Stimulated activated naive B cell treated with anti-CD40 and anti-IgM and Interleukin-4, amounts not matched to agents 10 μg/mL and 1 μg/mL and 100 μg/mL, for 72 hours (primary cell): ENCODE measurements at regions not wholly inside any gene's neighbourhood (a gene's known extent, or its start where the extent isn't known, plus 50 kb on each side); places are given as distances from the start of the nearest gene placed in this dataset.

Experiments
- ATAC-seq, 2 donors: fragments of 150-1000 bp; cut with Tn5 transposase; replicated peaks; 2 replicates each; pipeline ENCODE4 v1.10.0; 2021; ENCODE audit warnings: moderate library complexity in 1 of 2
- DNase-seq: peaks from one replicate; pipeline ENCODE4 v3.0.0; 2021
- H3K27ac Mint-ChIP-seq: one replicate; pipeline ENCODE4 v1.8.0; 2022; ENCODE audit warnings: mild to moderate bottlenecking, mixed read lengths
- H3K27me3 Mint-ChIP-seq, 2 donors: one replicate each; pipeline ENCODE4 v1.8.0; 2022; ENCODE audit warnings: mixed read lengths in 2 of 2
- H3K36me3 Mint-ChIP-seq, 2 donors: one replicate each; pipeline ENCODE4 v1.8.0; 2022; ENCODE audit warnings: mixed read lengths in 2 of 2, mild to moderate bottlenecking in 1 of 2
- H3K4me1 Mint-ChIP-seq, 2 donors: one replicate each; pipeline ENCODE4 v1.8.0; 2022; ENCODE audit warnings: mixed read lengths in 2 of 2, mild to moderate bottlenecking in 1 of 2
- H3K4me3 Mint-ChIP-seq, 2 donors: one replicate each; pipeline ENCODE4 v1.8.0; 2022; ENCODE audit warnings: mild to moderate bottlenecking in 2 of 2, mixed read lengths in 2 of 2, moderate library complexity in 1 of 2
- H3K9me3 Mint-ChIP-seq, 2 donors: one replicate each; pipeline ENCODE4 v1.8.0; 2022; ENCODE audit warnings: mixed read lengths in 2 of 2, mild to moderate bottlenecking in 1 of 2

DNA sequence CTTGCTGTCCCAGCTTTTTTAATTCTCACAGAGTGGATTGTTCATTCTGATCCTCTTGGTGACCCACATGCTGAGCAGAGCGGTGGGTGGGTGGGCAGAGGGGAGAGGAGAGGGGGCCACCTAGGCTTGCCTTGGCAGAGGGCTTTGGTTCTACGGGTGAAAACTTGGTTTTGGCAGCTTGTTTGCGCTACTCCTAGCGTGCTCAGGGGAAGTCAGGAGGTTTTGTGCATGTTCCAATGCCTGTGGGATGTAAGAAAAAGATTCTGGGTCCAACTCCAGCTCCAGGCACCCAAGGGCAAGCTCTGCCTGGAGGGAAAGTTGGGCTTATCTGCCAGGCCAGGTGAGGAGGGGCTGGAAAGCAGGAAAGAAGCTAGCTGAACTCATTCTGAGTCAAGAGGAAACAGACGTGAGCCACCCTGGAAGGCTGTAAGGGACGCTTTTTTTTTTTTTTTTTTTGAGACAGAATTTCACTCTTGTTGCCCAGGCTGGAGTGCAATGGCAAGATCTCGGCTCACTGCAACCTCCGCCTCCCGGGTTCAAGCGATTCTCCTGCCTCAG lies 169.1 kb downstream of the WSCD1 start:
- H3K4me1 Mint-ChIP-seq, result no peaks in the 10 kb centered on the region
- H3K4me3 Mint-ChIP-seq, result no peak overlapping the region
- no peaks in the 10 kb centered on the region for H3K36me3 Mint-ChIP-seq
- peaks cover 23 to 41% of the 10 kb centered on the region in 2 donors for H3K27me3 Mint-ChIP-seq
- H3K9me3 Mint-ChIP-seq, result peaks cover 0 to 2% of the 10 kb centered on the region in 2 donors
- ATAC-seq (no peak), DNase-seq (no peak)
- H3K27ac Mint-ChIP-seq, result no peak overlapping the region

DNA sequence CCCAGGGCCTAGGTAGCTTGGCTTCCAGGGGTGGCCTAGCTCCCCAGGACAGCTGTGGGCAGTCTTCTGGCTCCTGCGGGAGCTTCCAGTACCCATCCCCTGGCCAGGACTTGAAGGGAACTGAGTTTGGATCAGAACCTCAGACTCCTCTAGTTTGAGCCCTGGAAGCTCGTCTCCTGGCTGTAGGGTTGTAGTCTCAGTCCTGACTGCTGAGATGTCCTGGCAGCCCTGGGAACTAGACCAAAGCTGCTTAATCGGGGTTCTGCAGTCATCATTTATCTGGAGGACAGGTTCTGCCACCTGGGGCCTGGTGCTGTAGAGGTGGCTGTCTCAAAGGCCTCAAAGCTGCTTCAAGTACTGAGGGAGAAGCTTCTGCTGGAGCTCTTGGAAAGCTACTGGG lies 163.7 kb downstream of the WSCD1 start:
- no peak overlapping the region for H3K4me3 Mint-ChIP-seq
- peaks cover 0 to 3% of the 10 kb centered on the region in 2 donors for H3K9me3 Mint-ChIP-seq
- H3K27ac Mint-ChIP-seq, result no peak overlapping the region
- no peaks in the 10 kb centered on the region for H3K36me3 Mint-ChIP-seq
- H3K4me1 Mint-ChIP-seq, result no peaks in the 10 kb centered on the region
- DNase-seq (no peak), ATAC-seq (no peak)
- H3K27me3 Mint-ChIP-seq, result peaks cover 0 to 17% of the 10 kb centered on the region in 2 donors

DNA sequence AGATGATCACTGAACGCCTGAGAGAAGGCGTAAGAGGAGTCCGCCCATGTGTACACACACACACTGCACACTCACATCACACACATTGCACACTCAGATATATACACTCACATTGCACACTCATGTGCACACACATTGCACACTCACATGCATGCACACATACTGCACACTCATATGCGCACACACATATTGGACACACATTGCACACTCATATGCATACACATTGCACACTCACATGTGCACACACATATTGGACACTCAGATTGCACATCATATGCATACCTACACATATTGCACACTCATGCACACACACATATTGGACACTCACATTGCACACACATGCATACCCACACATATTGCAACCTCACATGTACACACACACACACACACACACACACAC lies 163.2 kb downstream of the WSCD1 start:
- Mint-ChIP-seq H3K9me3 (peaks cover 0 to 3% of the 10 kb centered on the region in 2 donors), H3K27me3 (peaks cover 0 to 11% of the 10 kb centered on the region in 2 donors), H3K36me3 (no peaks in the 10 kb centered on the region), H3K27ac (no peak overlapping the region), H3K4me1 (no peaks in the 10 kb centered on the region), H3K4me3 (no peak overlapping the region)
- ATAC-seq (no peak), DNase-seq (no peak)

DNA sequence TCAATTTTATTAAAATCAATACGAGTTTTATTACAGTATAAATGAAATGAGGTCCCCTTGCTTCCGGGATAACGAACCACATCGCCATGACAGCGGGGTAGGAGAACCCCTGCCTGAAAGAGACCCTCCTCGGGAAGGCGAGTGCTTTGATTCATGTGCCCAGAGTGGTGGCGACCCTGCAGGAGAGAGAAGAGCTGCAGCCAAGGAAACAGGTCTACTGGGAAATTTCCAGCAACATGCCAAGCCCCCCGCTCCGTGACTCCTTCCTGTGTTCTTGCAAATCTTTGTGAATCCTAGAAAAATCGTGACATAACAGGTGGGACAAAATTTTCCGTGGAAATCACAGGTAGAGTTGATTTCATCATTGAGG lies 162.5 kb downstream of the WSCD1 start:
- Mint-ChIP-seq H3K4me1 (no peaks in the 10 kb centered on the region), H3K4me3 (no peak overlapping the region)
- no peak for ATAC-seq

DNA sequence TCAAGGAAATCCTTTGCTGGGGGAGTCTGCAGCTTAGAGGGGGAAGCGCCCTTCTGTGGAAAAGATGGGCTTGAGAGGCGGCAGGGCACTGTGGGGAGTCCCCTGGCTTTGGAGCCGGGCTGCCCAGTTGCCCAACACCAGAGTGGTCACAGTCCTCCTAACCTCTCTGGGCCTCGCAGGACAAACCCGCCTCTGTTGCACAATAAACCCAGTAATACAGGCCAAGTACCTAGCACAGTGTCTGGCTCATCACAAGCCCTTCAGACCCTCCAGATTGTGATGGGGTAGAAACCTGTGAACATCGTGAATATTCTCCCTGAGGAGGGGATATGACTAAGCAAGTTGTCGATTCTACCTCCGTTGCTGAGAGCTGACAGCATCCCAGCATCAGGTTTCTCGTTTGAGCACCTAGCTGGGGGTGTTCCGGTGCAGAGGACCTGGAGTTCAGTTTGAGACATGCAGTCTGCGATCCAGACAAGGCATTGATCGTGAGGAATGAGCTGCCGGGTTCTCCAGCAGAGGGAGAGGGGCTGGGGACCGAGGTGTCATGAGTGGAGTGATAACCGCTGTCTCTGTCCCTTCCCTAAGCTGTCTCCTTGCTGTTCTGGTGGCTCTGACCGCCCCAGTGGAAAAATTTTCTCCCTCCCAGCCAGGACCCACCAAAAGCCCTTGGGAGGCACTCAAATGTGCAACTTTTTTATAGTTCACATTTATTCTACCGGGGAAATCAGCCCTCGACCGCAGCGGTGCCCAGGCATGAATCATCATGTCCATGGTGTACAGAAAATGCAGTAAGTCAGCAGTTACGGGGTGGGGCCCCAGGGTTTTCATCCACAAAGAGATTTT lies 161.9 kb downstream of the WSCD1 start:
- Mint-ChIP-seq H3K27me3 (peaks cover 0 to 7% of the 10 kb centered on the region in 2 donors), H3K36me3 (no peaks in the 10 kb centered on the region), H3K27ac (no peak overlapping the region), H3K9me3 (peaks cover 0 to 3% of the 10 kb centered on the region in 2 donors), H3K4me1 (no peaks in the 10 kb centered on the region), H3K4me3 (no peak overlapping the region)
- ATAC-seq, result no peak
- DNase-seq, result no peak

More for the DNA sequence above, 162.5 kb downstream of the WSCD1 start:
- Mint-ChIP-seq H3K36me3 (no peaks in the 10 kb centered on the region), H3K9me3 (peaks cover 0 to 3% of the 10 kb centered on the region in 2 donors), H3K27me3 (peaks cover 0 to 7% of the 10 kb centered on the region in 2 donors), H3K27ac (no peak overlapping the region)
- no peak for DNase-seq

GRCh38 chr17:6231465-6231864 lies 161.3 kb downstream of the WSCD1 start:
- no peak overlapping the region for H3K27ac Mint-ChIP-seq
- H3K27me3 Mint-ChIP-seq, result peaks cover 0 to 7% of the 10 kb centered on the region in 2 donors
- H3K4me1 Mint-ChIP-seq, result no peaks in the 10 kb centered on the region
- H3K9me3 Mint-ChIP-seq, result peaks cover 0 to 3% of the 10 kb centered on the region in 2 donors
- no peak overlapping the region for H3K4me3 Mint-ChIP-seq
- no peak for ATAC-seq
- DNase-seq, result no peak
- H3K36me3 Mint-ChIP-seq, result no peaks in the 10 kb centered on the region

DNA sequence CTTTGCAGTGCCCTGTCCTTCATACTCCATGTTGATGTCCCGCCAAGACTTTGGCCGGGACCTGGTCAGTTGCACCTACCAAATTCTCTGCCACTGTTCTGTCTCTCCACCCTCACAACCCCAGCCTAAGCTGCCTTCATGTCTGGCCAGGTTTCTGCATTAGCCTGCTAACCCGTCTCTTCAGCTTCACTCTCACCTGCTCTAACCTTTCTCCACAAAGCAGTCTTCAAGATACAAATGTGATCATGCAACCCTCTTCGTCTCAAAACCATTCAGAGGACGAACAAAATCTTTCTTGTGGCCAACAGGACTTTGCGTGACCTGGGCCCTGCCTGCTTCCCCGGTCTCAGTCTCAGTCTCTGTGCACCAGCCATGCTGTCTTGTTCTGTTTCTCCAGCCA lies 148.2 kb downstream of the WSCD1 start:
- peaks cover 0 to 6% of the 10 kb centered on the region in 2 donors for H3K36me3 Mint-ChIP-seq
- peaks cover 8 to 12% of the 10 kb centered on the region in 2 donors for H3K9me3 Mint-ChIP-seq
- H3K4me1 Mint-ChIP-seq, result peaks cover 0 to 1% of the 10 kb centered on the region in 2 donors
- no peak overlapping the region for H3K27ac Mint-ChIP-seq
- peaks cover 13 to 20% of the 10 kb centered on the region in 2 donors for H3K27me3 Mint-ChIP-seq
- no peak overlapping the region for H3K4me3 Mint-ChIP-seq
- DNase-seq, result no peak
- no peak for ATAC-seq

DNA sequence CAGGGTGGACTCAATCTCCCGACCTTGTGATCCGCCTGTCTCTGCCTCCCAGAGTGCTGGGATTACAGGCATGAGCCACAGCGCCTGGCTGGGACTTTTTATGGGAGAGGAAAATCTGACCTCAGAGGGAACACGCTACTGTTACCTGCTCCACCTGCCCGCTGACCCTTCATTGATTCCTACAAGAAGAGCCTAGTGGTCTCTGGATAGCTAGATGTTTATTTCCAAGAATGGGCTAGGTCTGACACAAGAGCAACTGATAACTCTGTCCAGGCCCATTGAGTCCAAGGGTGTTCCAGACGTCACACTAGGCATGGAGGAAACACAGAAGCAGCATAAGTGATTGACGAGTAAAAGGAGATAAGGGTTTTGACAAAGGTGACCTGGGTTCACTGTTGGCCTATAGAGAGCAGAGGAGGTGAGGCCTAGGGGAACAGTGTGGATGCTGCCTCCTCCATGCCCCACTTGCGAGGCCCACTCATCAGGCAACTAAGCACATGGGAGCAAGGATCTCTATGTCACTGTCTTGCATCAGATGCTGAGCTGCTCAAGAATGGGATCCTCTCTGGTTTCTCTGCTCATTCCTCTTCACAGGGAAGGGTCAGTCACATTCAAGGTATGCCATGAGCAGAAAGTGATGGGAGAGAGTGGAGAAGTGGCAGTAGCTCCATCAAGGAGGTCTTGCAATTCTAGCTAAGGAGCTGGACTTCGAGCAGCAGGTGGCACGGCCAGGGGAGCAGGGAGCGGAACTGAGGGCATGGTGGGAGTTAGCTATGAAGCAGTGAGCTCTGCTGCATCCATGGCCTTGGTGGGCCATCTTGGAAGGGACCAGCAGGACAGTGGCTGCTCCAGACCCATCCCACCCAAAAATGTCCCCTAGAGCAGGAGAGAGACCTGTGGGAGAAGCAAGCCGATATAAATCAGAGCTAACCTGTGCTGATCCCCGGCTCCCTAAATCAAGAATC lies 145.2 kb downstream of the WSCD1 start:
- ATAC-seq (no peak), DNase-seq (no peak)
- Mint-ChIP-seq H3K4me1 (no peaks in the 10 kb centered on the region), H3K9me3 (no peaks in the 10 kb centered on the region), H3K4me3 (no peak overlapping the region), H3K27me3 (peaks cover 13 to 15% of the 10 kb centered on the region in 2 donors), H3K36me3 (no peaks in the 10 kb centered on the region), H3K27ac (no peak overlapping the region)

DNA sequence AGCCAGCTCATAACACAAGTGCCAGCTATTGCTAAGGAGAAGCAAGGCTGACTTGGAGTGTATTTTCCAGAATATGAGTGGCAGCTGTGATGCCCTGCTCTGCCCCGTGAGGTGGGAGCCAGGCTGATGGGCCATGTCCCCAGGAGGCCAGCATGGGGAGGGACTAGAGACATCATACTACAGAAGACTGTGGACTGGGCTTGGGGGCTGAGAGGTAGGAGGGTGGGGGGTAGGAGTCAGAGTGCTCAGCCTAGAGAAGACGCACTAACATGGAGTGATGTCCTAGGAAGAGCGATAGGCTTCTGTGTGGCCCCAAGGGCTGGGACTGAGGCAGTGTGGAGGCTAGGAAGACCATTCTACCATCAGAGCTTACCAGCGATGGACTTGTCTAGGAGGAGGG lies 143.7 kb downstream of the WSCD1 start:
- no peak overlapping the region for H3K27ac Mint-ChIP-seq
- no peaks in the 10 kb centered on the region for H3K36me3 Mint-ChIP-seq
- no peak for DNase-seq

GRCh38 chr17:6212766-6213165 lies 142.6 kb downstream of the WSCD1 start:
- peaks cover 8 to 12% of the 10 kb centered on the region in 2 donors for H3K27me3 Mint-ChIP-seq
- no peak for ATAC-seq
- DNase-seq, result no peak
- no peak overlapping the region for H3K27ac Mint-ChIP-seq
- H3K36me3 Mint-ChIP-seq, result no peaks in the 10 kb centered on the region
- no peak overlapping the region for H3K4me3 Mint-ChIP-seq
- H3K4me1 Mint-ChIP-seq, result no peaks in the 10 kb centered on the region
- H3K9me3 Mint-ChIP-seq, result no peaks in the 10 kb centered on the region

More for the DNA sequence above, 143.7 kb downstream of the WSCD1 start:
- Mint-ChIP-seq H3K9me3 (no peaks in the 10 kb centered on the region), H3K4me3 (no peak overlapping the region), H3K27me3 (peaks cover 18 to 20% of the 10 kb centered on the region in 2 donors), H3K4me1 (no peaks in the 10 kb centered on the region)
- ATAC-seq, result no peak

DNA sequence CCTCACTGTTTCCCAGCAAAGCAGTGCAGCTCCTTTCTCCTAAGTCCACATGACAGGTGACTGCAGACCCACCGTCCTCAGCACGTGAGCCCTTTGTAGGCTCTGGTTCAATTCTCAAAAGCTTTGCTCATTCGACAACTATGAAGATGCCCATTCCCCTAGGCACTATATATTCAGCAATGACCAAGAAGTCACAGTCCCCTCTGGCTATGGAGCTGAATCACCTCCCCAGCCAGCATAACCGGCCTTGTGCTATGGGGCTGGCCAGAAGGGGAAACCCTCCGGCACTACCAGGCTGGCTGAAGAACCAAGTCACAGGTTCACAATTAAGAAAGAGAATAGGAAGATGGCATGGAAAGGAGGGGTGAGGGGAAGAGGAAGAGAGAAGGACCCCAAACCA lies 139.7 kb downstream of the WSCD1 start:
- Mint-ChIP-seq H3K27me3 (peaks cover 11 to 12% of the 10 kb centered on the region in 2 donors), H3K36me3 (no peaks in the 10 kb centered on the region), H3K9me3 (no peaks in the 10 kb centered on the region), H3K27ac (no peak overlapping the region), H3K4me1 (no peaks in the 10 kb centered on the region), H3K4me3 (no peak overlapping the region)
- no peak for DNase-seq
- ATAC-seq, result no peak

GRCh38 chr17:6208608-6209180 lies 138.5 kb downstream of the WSCD1 start:
- peaks cover 12% of the 10 kb centered on the region in 2 donors for H3K27me3 Mint-ChIP-seq
- ATAC-seq (no peak), DNase-seq (no peak)
- H3K4me3 Mint-ChIP-seq, result no peak overlapping the region
- H3K4me1 Mint-ChIP-seq, result no peaks in the 10 kb centered on the region
- no peaks in the 10 kb centered on the region for H3K9me3 Mint-ChIP-seq
- no peak overlapping the region for H3K27ac Mint-ChIP-seq
- no peaks in the 10 kb centered on the region for H3K36me3 Mint-ChIP-seq

GRCh38 chr17:6205525-6205924 lies 135.3 kb downstream of the WSCD1 start:
- Mint-ChIP-seq H3K9me3 (no peaks in the 10 kb centered on the region), H3K36me3 (no peaks in the 10 kb centered on the region), H3K4me3 (no peak overlapping the region), H3K27me3 (peaks cover 23 to 41% of the 10 kb centered on the region in 2 donors), H3K27ac (no peak overlapping the region), H3K4me1 (no peaks in the 10 kb centered on the region)
- ATAC-seq, result no peak
- no peak for DNase-seq

GRCh38 chr17:6205033-6205432 lies 134.9 kb downstream of the WSCD1 start:
- Mint-ChIP-seq H3K4me3 (no peak overlapping the region), H3K4me1 (no peaks in the 10 kb centered on the region), H3K27ac (no peak overlapping the region), H3K9me3 (peaks cover 0 to 2% of the 10 kb centered on the region in 2 donors), H3K36me3 (no peaks in the 10 kb centered on the region), H3K27me3 (peaks cover 22 to 42% of the 10 kb centered on the region in 2 donors)
- ATAC-seq, result no peak
- DNase-seq, result no peak
